Mammary epithelial cell (primary cell): ENCODE measurements at regions not wholly inside any gene's neighbourhood (a gene's known extent, or its start where the extent isn't known, plus 50 kb on each side); places are given as distances from the start of the nearest gene placed in this dataset.

Experiments
- CTCF ChIP-seq, 2 donors: IDR thresholded peaks in 1 of 2; conservative IDR thresholded peaks in 1 of 2; 2 replicates each; pipeline ENCODE4 v1.5.1; 2011 to 2012; ENCODE audit warnings: inconsistent platforms in 2 of 2, low read length in 2 of 2, mild to moderate bottlenecking in 2 of 2, control low read depth in 1 of 2, low read depth in 1 of 2; ENCODE audit not compliant: insufficient read depth in 1 of 2; ENCODE audit errors: extremely low read depth in 1 of 2
- EZH2 ChIP-seq: IDR thresholded peaks from 2 replicates; pipeline ENCODE4 v1.6.1; 2012; ENCODE audit warnings: low read length, inconsistent platforms, borderline replicate concordance

DNA sequence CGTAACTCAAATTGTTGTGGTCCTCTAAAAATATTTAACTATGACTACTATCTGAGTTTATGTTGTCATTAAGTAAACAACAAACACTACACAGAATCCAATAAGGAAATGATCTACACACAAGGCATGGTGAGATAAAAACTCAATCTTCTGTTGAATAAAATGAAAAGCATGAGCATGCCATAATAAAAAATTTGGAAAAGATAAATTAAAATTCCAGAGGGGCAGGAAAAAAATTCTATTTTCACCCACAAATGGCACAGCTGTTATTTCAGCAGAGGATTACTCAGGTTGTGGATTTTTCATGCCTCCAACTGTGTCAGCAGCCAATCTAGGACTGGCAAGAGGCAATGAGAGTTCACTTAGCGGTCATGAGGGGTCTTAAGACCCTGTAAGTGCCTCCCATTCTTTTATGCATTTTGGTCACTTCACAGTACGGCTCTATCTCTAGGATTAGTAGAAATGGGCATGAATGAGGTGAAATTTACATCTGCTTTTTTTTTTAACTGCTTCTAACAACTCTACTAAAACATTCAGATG lies 639.8 kb upstream of the DIPK2B start:
- no peak for TF ChIP-seq CTCF (conservative IDR thresholded peaks at IDR 0.05 in 1 of 2, IDR thresholded peaks at IDR 0.05 in 1 of 2; ENCODE audit: extremely low read depth in 1 of 2, insufficient read depth in 1 of 2, low read depth in 1 of 2, low read length in 2 of 2)
- TF ChIP-seq EZH2, result no peak
